Choroid plexus epithelial cell (primary cell): ENCODE measurements at regions not wholly inside any gene's neighbourhood (a gene's known extent, or its start where the extent isn't known, plus 50 kb on each side); places are given as distances from the start of the nearest gene placed in this dataset.

ENCODE experiments used
- DNase-seq: peaks from one replicate; pipeline ENCODE4 v3.0.0-alpha.2; 2010; ENCODE audit warnings: low read depth
- H3K4me3 ChIP-seq: 2 replicates; pipeline ENCODE4 v1.5.1; 2011; ENCODE audit warnings: low read depth, mild to moderate bottlenecking, control low read depth, low read length, moderate library complexity
- CTCF ChIP-seq: conservative IDR thresholded peaks from 2 replicates; pipeline ENCODE4 v1.5.1; 2011; ENCODE audit warnings: low read depth, mild to moderate bottlenecking, control low read depth, inconsistent platforms, low read length, moderate library complexity

GRCh38 chr1:87786229-87786628 is 457.5 kb downstream of the LMO4 start:
- no peak for DNase-seq
- no peak for TF ChIP-seq CTCF
- H3K4me3 ChIP-seq, result no peak overlapping the region

- TF ChIP-seq CTCF, result no peak
- no peak for DNase-seq
- no peak overlapping the region for H3K4me3 ChIP-seq
Measured at GRCh38 chr1:87786861-87787545, 458.3 kb downstream of the LMO4 start.

- peak; percentile 42 for TF ChIP-seq CTCF
- H3K4me3 ChIP-seq, result no peak overlapping the region
- DNase-seq, result peak; percentile 73
Measured at GRCh38 chr1:87787551-87787950, 458.9 kb downstream of the LMO4 start.

GRCh38 chr1:87790756-87791155 is 462.1 kb downstream of the LMO4 start:
- no peak for DNase-seq
- TF ChIP-seq CTCF, result no peak
- H3K4me3 ChIP-seq, result no peak overlapping the region

GRCh38 chr1:87791931-87792740 is 463.5 kb downstream of the LMO4 start:
- TF ChIP-seq CTCF, result peak; percentile 11
- no peak overlapping the region for H3K4me3 ChIP-seq
- DNase-seq, result no peak

- TF ChIP-seq CTCF, result no peak
- H3K4me3 ChIP-seq, result no peak overlapping the region
- peak; percentile 79 for DNase-seq
Measured at GRCh38 chr1:87794788-87795614, 466.3 kb downstream of the LMO4 start.
